GM21528 (cell line): ENCODE measurements at regions not wholly inside any gene's neighbourhood (a gene's known extent, or its start where the extent isn't known, plus 50 kb on each side); places are given as distances from the start of the nearest gene placed in this dataset.
"Not testable (repeated sequence)": the region's sequence is repeated elsewhere in the genome, so short reads cannot be mapped to it uniquely, and the experiment has no call there.

Source experiments
- ATAC-seq: cut with Tn5 transposase; IDR thresholded peaks from one replicate; pipeline ENCODE4 v1.9.1; 2021; ENCODE audit warnings: mild to moderate bottlenecking, moderate library complexity; ENCODE audit not compliant: unreplicated experiment, low FRiP score

GRCh38 chr13:104701591-104701990 lies 1635.4 kb upstream of the SLC10A2 start:
- no peak for ATAC-seq

- no peak for ATAC-seq
Observed at GRCh38 chr13:104694397-104694796, 1628.2 kb upstream of the SLC10A2 start.

- no peak for ATAC-seq
Observed at GRCh38 chr13:104693126-104693525, 1626.9 kb upstream of the SLC10A2 start.

GRCh38 chr13:104691767-104692467 lies 1625.7 kb upstream of the SLC10A2 start:
- no peak for ATAC-seq

- no peak for ATAC-seq
Observed at GRCh38 chr13:104686484-104686883, 1620.3 kb upstream of the SLC10A2 start.

- ATAC-seq = no peak
Observed at GRCh38 chr13:104683789-104684188, 1617.6 kb upstream of the SLC10A2 start.

GRCh38 chr13:104678161-104678560 lies 1611.9 kb upstream of the SLC10A2 start:
- ATAC-seq = no peak

- ATAC-seq = no peak
Observed at GRCh38 chr13:104671901-104672300, 1605.7 kb upstream of the SLC10A2 start.

- no peak for ATAC-seq
Observed at GRCh38 chr13:104657196-104657595, 1591.0 kb upstream of the SLC10A2 start.

GRCh38 chr13:104650431-104650830 lies 1584.2 kb upstream of the SLC10A2 start:
- no peak for ATAC-seq

- ATAC-seq = no peak
Observed at GRCh38 chr13:104648291-104648690, 1582.1 kb upstream of the SLC10A2 start.

- no peak for ATAC-seq
Observed at GRCh38 chr13:104645786-104646185, 1579.6 kb upstream of the SLC10A2 start.

GRCh38 chr13:104641309-104641708 lies 1575.1 kb upstream of the SLC10A2 start:
- ATAC-seq = no peak

- no peak for ATAC-seq
Observed at GRCh38 chr13:104635879-104636278, 1569.7 kb upstream of the SLC10A2 start.

GRCh38 chr13:104634016-104634415 lies 1567.8 kb upstream of the SLC10A2 start:
- no peak for ATAC-seq

- ATAC-seq = no peak
Observed at GRCh38 chr13:104632736-104633135, 1566.5 kb upstream of the SLC10A2 start.

- ATAC-seq = no peak
Observed at GRCh38 chr13:104625201-104625600, 1559.0 kb upstream of the SLC10A2 start.

- no peak for ATAC-seq
Observed at GRCh38 chr13:104616990-104617389, 1550.8 kb upstream of the SLC10A2 start.

GRCh38 chr13:104614361-104615145 lies 1548.3 kb upstream of the SLC10A2 start:
- ATAC-seq = no peak

GRCh38 chr13:104608331-104608730 lies 1542.1 kb upstream of the SLC10A2 start:
- ATAC-seq = no peak

- ATAC-seq = not testable (repeated sequence)
Observed at GRCh38 chr13:104605435-104605834, 1539.2 kb upstream of the SLC10A2 start.
